Fibroblast of villous mesenchyme (primary cell): ENCODE measurements at regions not wholly inside any gene's neighbourhood (a gene's known extent, or its start where the extent isn't known, plus 50 kb on each side); places are given as distances from the start of the nearest gene placed in this dataset.

Experiments
- DNase-seq: peaks from one replicate; pipeline ENCODE4 v3.0.0-alpha.2; 2010; ENCODE audit warnings: low read depth
- H3K4me3 ChIP-seq: 2 replicates; pipeline ENCODE4 v1.5.1; 2011; ENCODE audit warnings: low read depth, mild to moderate bottlenecking, low read length
- TF ChIP-seq, protein P1 (sequence below): IDR thresholded peaks from 2 replicates; pipeline ENCODE4 v1.5.1; 2012; ENCODE audit warnings: low read depth, mild to moderate bottlenecking, low read length; ENCODE audit not compliant: insufficient read depth

DNA sequence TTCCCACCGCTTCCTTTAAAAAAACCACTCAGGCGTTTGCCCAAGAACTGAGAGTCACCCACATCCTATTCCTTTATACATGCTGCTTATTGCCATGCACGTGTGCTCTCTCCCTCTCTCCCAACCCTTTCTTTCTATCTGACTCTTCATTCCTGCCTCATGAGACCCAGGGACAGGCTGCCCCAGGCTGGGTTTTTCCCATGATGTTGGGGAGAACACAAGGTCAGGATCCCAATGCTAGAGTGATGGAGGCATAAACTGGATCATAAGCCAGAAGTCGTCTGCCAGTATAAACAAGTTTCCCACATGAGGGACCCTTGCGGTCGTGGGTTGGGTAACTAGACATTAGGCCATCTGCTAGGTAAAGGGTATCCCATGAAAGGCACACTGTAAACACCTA is 64.9 kb downstream of the CD2 start:
- no peak for DNase-seq
- TF ChIP-seq, protein P1, sequence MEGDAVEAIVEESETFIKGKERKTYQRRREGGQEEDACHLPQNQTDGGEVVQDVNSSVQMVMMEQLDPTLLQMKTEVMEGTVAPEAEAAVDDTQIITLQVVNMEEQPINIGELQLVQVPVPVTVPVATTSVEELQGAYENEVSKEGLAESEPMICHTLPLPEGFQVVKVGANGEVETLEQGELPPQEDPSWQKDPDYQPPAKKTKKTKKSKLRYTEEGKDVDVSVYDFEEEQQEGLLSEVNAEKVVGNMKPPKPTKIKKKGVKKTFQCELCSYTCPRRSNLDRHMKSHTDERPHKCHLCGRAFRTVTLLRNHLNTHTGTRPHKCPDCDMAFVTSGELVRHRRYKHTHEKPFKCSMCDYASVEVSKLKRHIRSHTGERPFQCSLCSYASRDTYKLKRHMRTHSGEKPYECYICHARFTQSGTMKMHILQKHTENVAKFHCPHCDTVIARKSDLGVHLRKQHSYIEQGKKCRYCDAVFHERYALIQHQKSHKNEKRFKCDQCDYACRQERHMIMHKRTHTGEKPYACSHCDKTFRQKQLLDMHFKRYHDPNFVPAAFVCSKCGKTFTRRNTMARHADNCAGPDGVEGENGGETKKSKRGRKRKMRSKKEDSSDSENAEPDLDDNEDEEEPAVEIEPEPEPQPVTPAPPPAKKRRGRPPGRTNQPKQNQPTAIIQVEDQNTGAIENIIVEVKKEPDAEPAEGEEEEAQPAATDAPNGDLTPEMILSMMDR = no peak

DNA sequence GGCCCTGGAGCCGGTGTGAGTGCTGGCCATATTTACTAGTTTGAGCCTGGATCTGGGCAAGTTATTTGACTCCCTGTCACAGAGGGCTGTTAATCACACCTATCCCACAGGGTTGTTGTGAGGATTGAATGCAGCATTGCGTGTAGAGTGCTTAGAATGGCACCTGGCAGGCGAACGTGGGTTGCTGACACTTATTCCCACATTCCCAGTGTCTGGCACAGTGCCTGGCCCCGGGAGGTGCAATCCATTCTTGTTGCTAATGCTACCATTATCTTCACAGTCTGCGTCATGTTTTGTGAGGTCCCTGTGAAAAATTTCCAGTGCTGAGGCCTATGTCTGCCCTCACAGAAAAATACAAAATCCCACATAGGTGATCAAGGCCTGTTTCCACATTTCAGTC is 66.1 kb downstream of the CD2 start:
- TF ChIP-seq, protein P1 = no peak
- H3K4me3 ChIP-seq = no peak overlapping the region
- peak; percentile 84 for DNase-seq

More for the DNA sequence above, 64.9 kb downstream of the CD2 start:
- H3K4me3 ChIP-seq = no peak overlapping the region

DNA sequence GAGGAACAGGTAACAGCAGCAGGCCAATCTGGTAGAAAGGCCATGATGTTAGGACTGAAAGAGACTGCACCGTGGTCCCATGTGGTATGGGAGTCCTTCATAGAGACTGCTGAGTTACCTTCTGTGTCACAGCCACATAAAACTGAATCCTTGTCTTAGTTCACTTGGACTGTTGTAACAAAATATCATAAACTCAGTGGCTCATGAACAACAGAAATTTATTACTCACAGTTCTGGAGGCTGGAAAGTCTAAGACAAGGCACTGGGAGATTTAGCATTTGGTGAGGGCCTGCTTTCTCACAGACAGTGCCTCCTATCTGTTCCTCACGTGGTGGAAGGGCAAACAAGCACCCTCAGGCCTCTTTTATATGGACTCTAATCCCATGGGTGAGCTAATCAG is 67.5 kb downstream of the CD2 start:
- H3K4me3 ChIP-seq = no peak overlapping the region
- DNase-seq = no peak
- TF ChIP-seq, protein P1 = no peak

DNA sequence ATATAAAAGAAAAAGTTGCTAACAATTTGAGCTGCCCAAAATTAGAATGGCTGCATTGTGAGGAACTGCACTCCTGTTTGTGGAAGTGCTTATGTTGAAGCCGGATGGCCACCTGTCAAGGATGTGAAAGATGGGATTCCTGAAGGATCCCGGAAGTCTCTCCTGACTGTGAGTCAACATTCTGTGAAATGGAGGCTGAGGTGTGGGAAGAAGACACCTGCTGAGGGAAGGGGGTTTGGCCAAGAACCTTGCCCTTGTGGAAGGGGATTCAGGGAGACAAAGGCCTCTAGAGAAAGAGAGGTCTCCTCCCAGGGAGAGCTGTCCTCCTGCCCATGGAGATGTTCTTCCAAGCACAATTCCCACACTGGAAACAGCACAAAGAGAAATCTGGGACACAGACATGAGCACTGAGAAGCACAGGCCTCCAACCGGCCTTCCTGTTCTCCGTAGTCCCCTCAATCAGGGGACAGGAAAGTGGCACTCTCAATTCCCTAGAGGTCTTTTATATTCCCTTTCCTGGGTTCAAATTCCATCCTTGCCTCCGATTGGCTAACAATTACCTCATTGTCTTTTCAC is 70.5 kb downstream of the CD2 start:
- H3K4me3 ChIP-seq = no peak overlapping the region
- TF ChIP-seq, protein P1 = no peak
- no peak for DNase-seq

DNA sequence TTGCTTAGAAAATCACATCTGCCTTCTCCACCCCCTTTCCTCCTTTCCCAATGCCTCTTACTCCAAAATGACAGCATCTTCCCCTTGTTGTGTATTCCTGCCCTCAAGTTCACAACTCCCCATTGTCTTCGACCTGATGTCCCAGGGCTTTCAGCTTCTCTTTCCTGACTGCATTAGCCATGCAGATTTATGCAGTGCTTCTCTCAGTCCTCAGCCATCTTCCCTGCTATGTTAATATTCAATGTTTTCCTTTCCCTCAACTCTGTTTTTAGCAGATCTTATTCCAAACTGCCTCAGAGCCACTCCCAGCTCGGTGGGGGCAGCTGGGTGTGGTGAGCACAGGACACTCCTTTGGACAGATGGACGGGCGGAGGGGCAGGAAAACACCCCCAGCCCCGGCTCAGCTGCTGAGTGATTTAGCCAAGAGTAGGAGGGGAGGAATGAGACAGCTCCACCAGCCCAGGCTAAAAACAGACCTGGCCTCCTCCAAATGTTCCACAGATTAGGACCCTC is 71.0 kb downstream of the CD2 start:
- no peak for DNase-seq
- TF ChIP-seq, protein P1 = no peak
- H3K4me3 ChIP-seq = no peak overlapping the region

DNA sequence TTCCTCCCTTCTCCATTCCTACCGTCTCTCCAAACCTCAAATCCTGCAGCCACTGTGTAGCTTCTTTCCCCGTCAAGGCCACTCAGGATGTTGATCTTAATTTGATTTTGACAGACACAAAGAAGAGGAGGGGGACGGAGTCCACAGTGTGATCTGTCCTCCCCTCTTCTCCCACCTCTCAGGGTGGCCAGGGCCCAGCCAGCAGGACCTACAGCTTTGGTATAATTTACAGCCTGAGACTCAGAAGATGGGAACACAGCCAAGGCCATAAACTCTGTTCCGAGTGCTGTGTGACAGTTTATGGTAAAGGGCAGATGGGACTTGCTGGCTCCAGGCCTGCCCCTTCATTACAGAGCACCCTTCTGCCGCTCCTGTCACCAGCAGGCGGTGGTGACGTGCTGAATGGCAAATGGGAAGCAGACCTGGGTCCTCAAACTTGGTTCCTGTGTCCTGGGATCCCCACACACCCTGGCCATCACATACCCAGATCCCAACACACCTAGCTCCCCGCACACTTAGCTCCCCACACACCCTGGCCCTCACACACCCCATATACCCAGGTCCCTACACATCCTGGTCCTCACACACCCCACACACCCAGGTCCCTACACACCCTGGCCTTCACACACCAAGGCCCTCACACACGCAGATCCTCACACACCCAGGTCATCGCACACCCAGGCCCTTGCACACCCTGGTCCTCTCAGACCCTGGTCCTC is 71.6 kb downstream of the CD2 start:
- no peak overlapping the region for H3K4me3 ChIP-seq
- TF ChIP-seq, protein P1 = no peak
- DNase-seq = peak; percentile 37
